Jurkat, Clone E6-1 (cell line): ENCODE measurements at regions not wholly inside any gene's neighbourhood (a gene's known extent, or its start where the extent isn't known, plus 50 kb on each side); places are given as distances from the start of the nearest gene placed in this dataset.
"Not testable (repeated sequence)": the region's sequence is repeated elsewhere in the genome, so short reads cannot be mapped to it uniquely, and the experiment has no call there.

ENCODE experiments used
- DNase-seq: peaks from one replicate; pipeline ENCODE4 v3.0.0-alpha.2; 2011; ENCODE audit warnings: low read depth, low spot score
- H3K4me3 ChIP-seq: 2 replicates; pipeline ENCODE4 v1.5.1; 2011; ENCODE audit warnings: mild to moderate bottlenecking, low read length, control low read depth, moderate library complexity

DNA sequence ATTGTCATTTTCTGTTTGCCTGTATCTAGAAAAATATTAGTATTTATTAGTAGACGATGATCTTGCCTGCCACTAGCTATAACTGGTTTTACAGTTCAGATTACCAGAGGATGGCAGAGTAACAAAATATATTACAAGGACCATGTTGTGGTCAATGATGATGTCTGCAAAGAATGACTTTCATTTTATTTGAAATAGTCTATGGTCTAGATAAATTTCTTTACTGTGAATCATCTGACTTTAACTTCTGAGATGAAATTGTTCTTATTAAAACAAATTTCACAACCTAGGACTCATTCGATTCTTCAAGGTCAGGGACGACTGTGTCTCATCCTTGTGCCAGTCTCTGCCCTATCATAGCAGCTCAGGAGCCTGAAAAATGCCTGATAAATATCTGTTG, 637.8 kb upstream of the KLF12 start:
- H3K4me3 ChIP-seq, result no peak overlapping the region
- DNase-seq, result no peak

GRCh38 chr13:74770361-74770760, 636.2 kb upstream of the KLF12 start:
- H3K4me3 ChIP-seq, result no peak overlapping the region
- DNase-seq, result no peak

DNA sequence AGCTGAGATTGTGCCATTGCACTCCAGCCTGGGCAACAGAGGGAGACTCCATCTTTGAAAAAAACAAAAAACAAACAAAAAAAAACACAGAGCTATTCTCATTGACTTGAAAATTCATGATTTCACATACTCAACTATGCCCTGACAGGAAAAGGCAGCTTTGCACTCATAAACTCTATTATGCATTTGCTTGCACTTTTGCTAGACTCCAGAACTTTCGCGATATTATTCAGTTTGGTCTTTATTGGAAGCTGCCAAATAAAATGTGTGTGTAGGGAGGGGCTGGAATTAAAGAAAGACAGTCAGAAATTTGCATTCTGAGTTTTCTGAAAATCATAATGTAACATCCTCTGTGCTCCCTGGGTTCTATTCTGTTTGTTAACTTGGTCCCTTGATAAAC, 635.1 kb upstream of the KLF12 start:
- DNase-seq, result no peak
- no peak overlapping the region for H3K4me3 ChIP-seq

DNA sequence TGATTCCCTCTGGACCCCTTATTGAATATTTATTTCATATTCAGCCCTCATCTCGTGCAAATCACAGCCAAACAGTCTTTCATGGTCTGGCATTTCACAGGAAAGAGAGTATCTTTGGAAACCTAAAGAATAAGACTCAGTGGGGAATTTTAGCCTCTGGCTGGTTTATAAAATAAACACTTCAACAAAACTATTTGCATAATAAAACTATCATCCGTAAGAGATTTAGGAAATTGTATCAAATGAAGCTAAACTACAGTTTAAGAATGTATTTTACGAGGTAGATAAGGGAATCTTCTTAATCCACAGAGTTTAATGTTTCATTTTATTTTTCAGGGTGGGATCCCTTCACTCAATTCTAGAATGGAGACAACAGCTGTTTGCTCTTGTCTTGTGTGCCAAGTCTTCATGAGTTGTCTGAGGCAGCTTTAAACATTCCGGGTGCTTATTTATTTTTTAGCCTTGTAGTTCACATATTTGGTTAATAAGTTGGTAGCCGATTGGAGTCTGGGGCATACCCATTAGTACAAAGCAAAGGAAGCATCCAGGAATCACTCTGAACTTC, 634.4 kb upstream of the KLF12 start:
- H3K4me3 ChIP-seq, result no peak overlapping the region
- no peak for DNase-seq

DNA sequence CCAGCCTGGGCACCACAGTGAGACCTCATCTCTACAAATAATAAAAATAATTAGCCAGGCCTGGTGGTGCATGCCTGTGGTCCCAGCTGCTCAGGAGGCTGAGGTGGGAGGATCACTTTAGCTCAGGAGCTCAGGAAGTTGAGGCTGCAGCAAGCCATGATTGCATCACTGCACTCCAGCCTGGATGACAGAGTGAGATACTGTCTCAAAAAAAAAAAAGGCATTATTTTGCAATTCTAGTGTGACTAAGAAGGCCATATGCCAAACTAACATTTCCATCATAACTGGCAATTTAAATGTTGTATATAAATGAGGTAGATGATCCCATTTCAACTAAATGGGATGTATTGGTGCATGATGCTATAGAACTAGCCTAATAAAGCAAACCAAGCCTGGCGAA, 632.8 kb upstream of the KLF12 start:
- no peak overlapping the region for H3K4me3 ChIP-seq
- DNase-seq, result no peak

DNA sequence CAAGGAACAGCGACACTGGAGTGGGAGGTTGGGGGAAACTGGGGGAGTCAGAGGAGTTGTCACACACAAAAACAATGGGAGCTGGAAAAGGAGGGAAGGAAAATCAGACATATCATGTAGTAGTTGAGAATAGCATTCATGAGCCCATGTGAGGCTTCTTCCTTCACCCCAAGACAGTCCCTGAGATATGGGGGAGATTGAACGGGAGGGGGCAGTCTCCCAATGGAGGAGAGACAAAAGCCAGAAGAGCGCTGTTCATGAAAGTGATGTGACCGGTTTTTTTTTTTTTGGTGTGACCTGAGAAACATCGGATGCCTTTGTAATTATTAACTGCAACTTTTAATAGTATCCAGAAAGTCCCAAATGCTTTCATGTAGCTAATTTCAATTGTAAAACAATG, 631.8 kb upstream of the KLF12 start:
- no peak overlapping the region for H3K4me3 ChIP-seq
- DNase-seq, result no peak

- DNase-seq, result no peak
- H3K4me3 ChIP-seq, result no peak overlapping the region
These were observed 627.9 kb upstream of the KLF12 start for GRCh38 chr13:74761801-74762757.

- H3K4me3 ChIP-seq, result no peak overlapping the region
- no peak for DNase-seq
These were observed 624.0 kb upstream of the KLF12 start for GRCh38 chr13:74758188-74758587.

GRCh38 chr13:74755065-74755464, 620.9 kb upstream of the KLF12 start:
- DNase-seq, result no peak
- no peak overlapping the region for H3K4me3 ChIP-seq

DNA sequence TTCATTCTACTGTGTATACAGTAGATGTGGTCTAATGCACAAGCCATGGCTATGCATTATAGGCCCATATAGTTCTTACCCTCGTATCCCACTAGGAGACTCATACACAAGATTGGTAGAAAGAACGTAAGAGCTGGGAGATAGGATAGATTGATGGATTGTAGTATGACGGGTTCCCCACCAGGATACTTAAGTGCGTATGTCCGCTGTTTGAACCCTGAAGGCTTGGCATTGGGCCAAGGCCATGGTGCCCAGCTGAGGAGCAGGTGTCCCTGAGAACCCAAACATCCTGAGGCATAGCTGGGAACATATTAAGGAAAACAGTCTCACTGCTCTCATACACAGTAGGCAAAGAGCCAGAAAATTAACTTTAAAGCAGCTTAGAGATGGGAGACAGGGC, 617.5 kb upstream of the KLF12 start:
- no peak overlapping the region for H3K4me3 ChIP-seq
- no peak for DNase-seq

GRCh38 chr13:74747186-74747955, 613.2 kb upstream of the KLF12 start:
- DNase-seq, result no peak
- H3K4me3 ChIP-seq, result no peak overlapping the region

DNA sequence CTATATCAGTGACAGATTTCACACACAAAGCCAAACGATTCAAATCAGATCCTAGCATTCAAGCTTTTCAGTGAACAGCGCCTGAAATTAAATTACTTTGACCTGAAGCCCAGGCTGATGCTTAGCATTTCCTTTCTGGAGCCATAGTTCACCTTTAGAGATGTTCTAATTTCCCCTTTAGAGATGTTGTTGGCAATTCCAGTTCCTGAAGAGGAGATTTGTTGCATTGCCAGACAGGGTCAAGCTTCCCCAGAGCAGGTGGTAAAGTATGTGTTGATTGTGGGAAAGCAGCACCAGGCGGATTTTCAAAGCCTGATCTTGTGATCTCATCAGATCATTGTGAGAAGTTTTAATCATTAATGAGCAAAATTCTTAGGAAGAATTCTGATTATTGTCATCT, 609.8 kb upstream of the KLF12 start:
- DNase-seq, result no peak
- H3K4me3 ChIP-seq, result no peak overlapping the region

GRCh38 chr13:74741732-74742131, 607.5 kb upstream of the KLF12 start:
- no peak for DNase-seq
- H3K4me3 ChIP-seq, result no peak overlapping the region

GRCh38 chr13:74732736-74733385, 598.7 kb upstream of the KLF12 start:
- no peak for DNase-seq
- no peak overlapping the region for H3K4me3 ChIP-seq

DNA sequence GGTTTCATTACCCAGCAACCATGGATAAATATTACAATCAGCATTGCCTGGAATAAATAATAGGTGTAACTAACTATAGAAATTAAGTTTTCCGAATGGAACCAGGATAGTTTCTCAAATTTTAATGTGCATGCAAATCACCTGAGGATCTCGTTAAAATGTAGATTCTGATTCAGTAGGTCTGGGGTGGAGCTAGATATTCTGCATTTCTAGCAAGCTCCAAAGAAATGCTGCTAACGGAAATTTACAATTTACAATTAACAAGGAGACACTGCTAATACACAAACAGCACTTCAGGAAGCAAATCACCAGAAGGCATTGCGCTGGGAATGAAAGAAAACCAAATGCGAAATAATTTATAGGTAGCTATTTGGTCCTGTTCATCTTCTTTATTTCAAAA, 597.5 kb upstream of the KLF12 start:
- DNase-seq, result no peak
- no peak overlapping the region for H3K4me3 ChIP-seq

GRCh38 chr13:74730556-74731331, 596.5 kb upstream of the KLF12 start:
- no peak overlapping the region for H3K4me3 ChIP-seq
- DNase-seq, result no peak

DNA sequence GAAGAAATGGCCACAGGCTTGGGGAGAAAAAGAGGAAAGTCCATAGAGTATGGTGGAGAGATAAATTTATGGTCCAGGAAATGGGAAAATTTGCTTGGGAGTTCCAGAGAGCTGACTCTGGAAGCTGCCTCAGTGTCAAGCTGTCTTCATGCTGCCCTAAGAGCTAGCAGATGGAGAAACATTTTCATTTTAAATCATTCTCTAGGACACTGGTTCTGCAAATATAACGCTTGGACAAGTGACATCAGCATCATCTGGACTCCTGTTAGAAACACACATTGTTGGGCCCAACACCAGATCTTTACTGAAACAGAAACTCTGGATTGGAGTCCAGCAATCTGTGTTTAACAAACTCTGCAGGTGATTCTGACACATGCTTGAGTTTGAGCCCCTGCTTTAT, 592.0 kb upstream of the KLF12 start:
- no peak for DNase-seq
- H3K4me3 ChIP-seq, result no peak overlapping the region

GRCh38 chr13:74718232-74718842, 584.1 kb upstream of the KLF12 start:
- H3K4me3 ChIP-seq, DNase-seq: not testable (repeated sequence)
